A673 (cell line): ENCODE measurements at regions not wholly inside any gene's neighbourhood (a gene's known extent, or its start where the extent isn't known, plus 50 kb on each side); places are given as distances from the start of the nearest gene placed in this dataset.

ENCODE experiments used
- CTCF ChIP-seq: fragments of 300-800, 200-600 bp; sonication (generic); conservative IDR thresholded peaks from 2 replicates; pipeline ENCODE4 v1.5.1; 2017; ENCODE audit warnings: low read depth, mild to moderate bottlenecking, antibody characterized with exemption, low read length, moderate library complexity, mixed read lengths
- EZH2 ChIP-seq: fragments of 200-600 bp; sonication (generic); IDR thresholded peaks from 2 replicates; pipeline ENCODE4 v1.6.1; 2017; ENCODE audit warnings: borderline replicate concordance, low read depth, mild to moderate bottlenecking, mixed read lengths, antibody characterized with exemption, low read length; ENCODE audit not compliant: poor library complexity, severe bottlenecking

GRCh38 chr9:94449486-94449885 is 105.4 kb upstream of the PCAT7 start:
- TF ChIP-seq CTCF (no peak), EZH2 (no peak)
